ENCODE measurements at regions not wholly inside any gene's neighbourhood (a gene's known extent, or its start where the extent isn't known, plus 50 kb on each side); places are given as distances from the start of the nearest gene placed in this dataset.

DNA sequence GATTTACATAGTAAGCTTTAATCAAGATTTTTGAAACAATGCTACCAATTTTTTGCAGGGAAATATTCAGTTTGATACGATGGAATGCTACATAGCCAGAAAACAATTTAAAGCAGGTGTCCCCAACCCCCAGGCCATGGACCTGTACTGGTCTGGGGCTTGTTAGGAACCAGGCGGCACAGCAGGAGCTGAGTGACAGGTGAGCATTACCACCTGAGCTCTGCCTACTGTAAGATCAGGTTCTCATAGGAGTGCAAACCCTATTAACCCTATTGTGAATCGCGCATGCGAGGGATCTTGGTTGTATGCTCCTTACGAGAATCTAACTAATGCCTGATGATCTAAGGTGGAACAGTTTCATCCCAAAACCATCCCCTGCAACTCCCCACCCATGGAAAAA is 322.6 kb upstream of the NECTIN3 start:
- no peak overlapping the region for H3K27ac Mint-ChIP-seq

DNA sequence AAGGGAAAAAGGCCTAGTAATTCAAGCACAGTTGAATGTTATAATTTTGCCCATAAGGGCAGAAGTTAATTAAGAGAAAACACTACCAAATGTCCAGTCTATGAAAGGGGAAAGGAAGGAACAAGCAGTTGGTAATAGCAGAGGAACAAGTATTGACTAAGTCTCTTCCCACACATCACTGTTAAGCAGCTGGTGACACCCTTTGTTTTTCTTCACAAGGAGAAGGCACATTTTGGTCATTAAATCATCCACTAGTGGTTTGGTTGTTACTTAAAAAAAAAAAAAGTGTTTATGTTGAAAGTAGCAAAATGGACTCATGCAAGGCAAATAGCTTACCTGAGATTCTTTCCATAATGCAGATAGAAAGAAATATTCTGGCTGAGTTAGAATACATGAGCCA is 321.4 kb upstream of the NECTIN3 start:
- Mint-ChIP-seq H3K9me3 (no peaks in the 10 kb centered on the region), H3K4me3 (no peak overlapping the region), H3K27me3 (peaks cover 4% of the 10 kb centered on the region), H3K36me3 (ENCODE audit: low read depth) (no peaks in the 10 kb centered on the region), H3K27ac (no peak overlapping the region), H3K4me1 (no peaks in the 10 kb centered on the region)
- no peak for DNase-seq
- CTCF ChIA-PET: no interaction called here
- POLR2A ChIA-PET: no interaction called here

More for the DNA sequence above, 322.6 kb upstream of the NECTIN3 start:
- CTCF ChIA-PET: no interaction called here
- no peak overlapping the region for H3K4me3 Mint-ChIP-seq
- no peaks in the 10 kb centered on the region for H3K9me3 Mint-ChIP-seq
- DNase-seq: no peak
- H3K4me1 Mint-ChIP-seq: no peaks in the 10 kb centered on the region
- POLR2A ChIA-PET: no interaction called here
- H3K27me3 Mint-ChIP-seq: peaks cover 4% of the 10 kb centered on the region
- H3K36me3 Mint-ChIP-seq (ENCODE audit: low read depth): no peaks in the 10 kb centered on the region

DNA sequence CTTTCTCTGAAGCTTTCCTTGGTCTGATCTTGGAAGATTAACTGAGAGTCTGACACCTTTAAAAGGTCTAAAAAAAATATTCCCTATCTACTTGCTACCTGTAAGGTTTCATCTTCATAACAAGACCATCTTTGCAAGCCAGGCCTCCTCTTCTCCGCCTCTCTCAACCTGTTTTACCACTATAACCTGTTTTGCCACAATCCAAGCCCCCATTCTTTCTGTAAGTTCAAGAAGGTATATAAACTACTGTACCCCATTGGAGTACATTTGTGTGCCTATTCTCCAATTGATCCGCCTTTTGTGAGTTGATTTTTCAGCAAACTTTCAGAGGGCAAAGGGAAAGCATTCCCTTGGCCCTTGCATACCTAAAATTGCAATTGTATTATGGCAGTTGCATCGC is 319.3 kb upstream of the NECTIN3 start:
- CTCF ChIA-PET: no interaction called here
- Mint-ChIP-seq H3K27ac (no peak overlapping the region), H3K36me3 (ENCODE audit: low read depth) (no peaks in the 10 kb centered on the region), H3K9me3 (no peaks in the 10 kb centered on the region), H3K27me3 (peaks cover 4% of the 10 kb centered on the region), H3K4me1 (no peaks in the 10 kb centered on the region), H3K4me3 (no peak overlapping the region)
- POLR2A ChIA-PET: no interaction called here
- DNase-seq: no peak

DNA sequence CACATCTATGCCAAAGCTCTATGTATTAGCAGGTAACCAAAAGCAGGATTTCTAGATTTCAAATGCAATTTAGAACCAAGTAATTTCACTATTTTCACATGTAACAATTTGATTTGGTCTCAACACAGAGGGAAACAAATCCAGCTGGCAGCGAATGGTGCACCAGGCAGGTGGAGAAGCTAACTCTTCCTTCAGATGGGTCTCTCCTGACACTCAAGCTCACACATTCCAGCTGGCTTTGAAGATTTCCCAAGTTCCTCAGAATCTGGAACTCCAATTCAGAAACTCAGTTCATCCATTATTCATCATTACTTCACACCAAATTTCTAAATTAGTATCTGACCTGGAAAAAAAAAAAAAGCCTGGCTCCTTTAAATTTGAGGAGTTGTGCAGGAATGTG is 318.1 kb upstream of the NECTIN3 start:
- H3K36me3 Mint-ChIP-seq (ENCODE audit: low read depth): no peaks in the 10 kb centered on the region
- no peaks in the 10 kb centered on the region for H3K9me3 Mint-ChIP-seq
- peaks cover 4% of the 10 kb centered on the region for H3K27me3 Mint-ChIP-seq
- H3K4me3 Mint-ChIP-seq: no peak overlapping the region
- no peak overlapping the region for H3K27ac Mint-ChIP-seq
- no peak for DNase-seq
- ChIA-PET POLR2A (no interaction called here), CTCF (no interaction called here)
- no peaks in the 10 kb centered on the region for H3K4me1 Mint-ChIP-seq

DNA sequence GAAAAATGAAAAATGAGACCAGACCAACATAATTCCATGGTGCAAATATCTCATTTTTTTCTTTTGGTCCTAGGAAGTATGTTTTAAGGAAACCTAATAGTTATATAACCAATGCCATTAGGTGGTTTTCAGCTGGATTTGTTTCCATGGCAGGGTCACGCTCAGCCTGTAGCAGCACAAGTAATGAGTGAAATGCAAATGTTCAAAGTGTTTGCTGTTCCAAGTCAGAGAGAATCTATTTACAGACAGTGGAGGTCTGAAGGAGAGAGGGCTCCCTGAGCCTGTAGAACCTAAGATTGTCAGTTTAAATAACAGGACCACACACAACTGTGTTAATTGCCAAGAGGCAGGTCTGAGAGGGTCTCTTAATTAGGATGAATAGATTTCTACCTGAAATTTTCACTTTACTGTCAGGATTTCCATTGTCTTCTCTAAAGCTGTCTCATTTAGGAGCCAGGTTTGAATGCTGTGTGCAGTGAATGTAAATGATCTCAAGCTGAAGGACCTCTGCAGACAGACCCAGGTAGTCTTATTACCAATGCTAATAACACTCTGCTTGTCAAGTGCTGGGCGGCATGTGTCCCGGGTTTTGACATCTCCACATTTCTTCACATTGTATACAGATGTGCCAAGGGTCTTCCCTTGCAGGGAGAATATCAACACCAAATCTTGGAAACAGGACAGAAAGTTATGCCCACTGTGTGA is 317.3 kb upstream of the NECTIN3 start:
- no peaks in the 10 kb centered on the region for H3K36me3 Mint-ChIP-seq (ENCODE audit: low read depth)
- no peaks in the 10 kb centered on the region for H3K4me1 Mint-ChIP-seq
- peaks cover 4% of the 10 kb centered on the region for H3K27me3 Mint-ChIP-seq
- DNase-seq: no peak
- no peak overlapping the region for H3K4me3 Mint-ChIP-seq
- H3K27ac Mint-ChIP-seq: no peak overlapping the region
- CTCF ChIA-PET: no interaction called here
- POLR2A ChIA-PET: no interaction called here
- H3K9me3 Mint-ChIP-seq: no peaks in the 10 kb centered on the region

DNA sequence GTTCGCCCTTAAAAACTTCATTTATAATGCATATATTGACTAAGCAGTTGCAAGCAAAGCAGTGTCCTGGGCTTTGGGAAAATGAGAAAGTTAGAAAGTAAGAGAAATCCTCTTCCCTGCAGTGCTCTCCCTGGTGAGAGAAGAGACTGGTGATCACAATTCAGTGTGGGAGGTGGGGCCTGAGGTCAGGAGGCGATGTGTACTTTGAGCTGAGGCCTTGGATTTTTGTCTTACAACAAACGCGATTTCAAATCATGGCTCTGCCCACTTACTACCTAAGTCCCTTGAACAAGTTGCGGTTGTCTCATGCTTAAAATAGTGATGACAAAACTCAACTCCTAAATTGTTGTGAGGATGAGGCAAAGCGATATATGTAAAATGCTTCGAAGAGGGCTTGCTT is 316.3 kb upstream of the NECTIN3 start:
- Mint-ChIP-seq H3K9me3 (no peaks in the 10 kb centered on the region), H3K36me3 (ENCODE audit: low read depth) (no peaks in the 10 kb centered on the region), H3K27ac (no peak overlapping the region), H3K4me3 (no peak overlapping the region), H3K27me3 (peaks cover 4% of the 10 kb centered on the region), H3K4me1 (no peaks in the 10 kb centered on the region)
- ChIA-PET POLR2A (no interaction called here), CTCF (no interaction called here)
- no peak for DNase-seq

DNA sequence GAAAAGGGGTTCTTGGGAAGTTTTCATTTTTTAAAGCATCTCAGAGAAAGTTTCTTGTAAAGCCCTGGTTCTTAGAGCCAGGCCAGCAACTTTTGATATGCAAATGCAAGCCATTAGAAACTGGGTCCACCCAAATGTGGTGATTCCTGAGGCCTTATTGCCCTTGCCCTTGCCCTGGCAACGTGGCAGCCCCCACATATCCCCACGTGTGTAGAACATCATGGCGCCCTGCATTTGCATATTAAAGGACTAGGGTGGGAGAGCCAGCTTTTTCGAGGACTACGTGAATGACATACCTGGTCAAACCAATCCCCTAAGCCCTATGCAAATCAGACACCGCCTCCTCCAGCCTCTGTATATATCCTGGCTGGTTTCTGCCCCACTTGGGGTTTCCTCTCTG is 314.9 kb upstream of the NECTIN3 start:
- POLR2A ChIA-PET: no interaction called here
- peaks cover 4% of the 10 kb centered on the region for H3K27me3 Mint-ChIP-seq

DNA sequence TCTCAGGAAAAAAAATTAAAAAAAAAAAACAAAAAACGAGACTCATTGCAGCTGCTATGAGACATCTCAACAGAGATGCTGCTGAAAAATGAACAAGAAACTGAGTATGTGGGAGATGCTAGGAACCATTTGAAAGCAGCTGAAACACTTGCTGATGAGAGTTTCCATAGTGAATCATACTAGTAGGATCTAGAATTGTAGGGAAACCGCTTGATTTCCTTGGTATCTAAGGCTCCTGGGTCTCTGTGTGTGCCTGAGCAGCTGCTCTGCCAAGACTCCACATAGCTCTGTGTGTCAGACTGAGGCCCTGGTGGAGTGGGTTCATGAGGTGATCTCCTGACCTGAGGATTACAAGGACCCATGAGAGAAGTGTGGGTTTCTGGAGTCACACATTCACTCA is 313.4 kb upstream of the NECTIN3 start:
- DNase-seq: no peak
- ChIA-PET POLR2A (no interaction called here), CTCF (no interaction called here)
- Mint-ChIP-seq H3K4me1 (no peaks in the 10 kb centered on the region), H3K36me3 (ENCODE audit: low read depth) (no peaks in the 10 kb centered on the region), H3K4me3 (no peak overlapping the region), H3K27ac (no peak overlapping the region), H3K27me3 (no peaks in the 10 kb centered on the region), H3K9me3 (no peaks in the 10 kb centered on the region)

More for the DNA sequence above, 314.9 kb upstream of the NECTIN3 start:
- Mint-ChIP-seq H3K4me1 (no peaks in the 10 kb centered on the region), H3K36me3 (ENCODE audit: low read depth) (no peaks in the 10 kb centered on the region), H3K4me3 (no peak overlapping the region), H3K27ac (no peak overlapping the region), H3K9me3 (no peaks in the 10 kb centered on the region)
- no peak for DNase-seq
- CTCF ChIA-PET: no interaction called here

DNA sequence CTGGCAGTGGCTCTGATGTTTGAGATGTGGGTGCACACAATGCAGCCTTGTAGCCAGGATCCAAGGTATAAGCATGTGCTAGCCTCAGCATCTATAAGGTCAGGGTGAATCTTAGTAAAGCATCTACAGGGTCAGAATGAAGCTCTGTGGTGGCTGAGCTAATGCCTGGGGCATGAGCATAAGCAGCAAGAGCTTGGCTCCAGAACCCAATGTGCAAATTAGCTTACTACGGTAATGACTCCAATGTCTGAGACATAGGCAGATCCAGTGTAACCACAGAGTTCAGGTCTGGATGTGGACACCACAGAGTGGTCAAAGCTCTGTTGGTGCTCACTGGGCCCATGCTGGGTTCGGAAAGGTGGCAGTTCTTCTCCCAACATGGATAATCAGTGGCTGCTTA is 304.5 kb upstream of the NECTIN3 start:
- no peak overlapping the region for H3K4me3 Mint-ChIP-seq
- H3K27ac Mint-ChIP-seq: no peak overlapping the region
- no peaks in the 10 kb centered on the region for H3K27me3 Mint-ChIP-seq
- H3K36me3 Mint-ChIP-seq (ENCODE audit: low read depth): no peaks in the 10 kb centered on the region
- CTCF ChIA-PET: no interaction called here
- peaks cover 8% of the 10 kb centered on the region for H3K4me1 Mint-ChIP-seq
- H3K9me3 Mint-ChIP-seq: no peaks in the 10 kb centered on the region
- POLR2A ChIA-PET: no interaction called here
- no peak for DNase-seq

DNA sequence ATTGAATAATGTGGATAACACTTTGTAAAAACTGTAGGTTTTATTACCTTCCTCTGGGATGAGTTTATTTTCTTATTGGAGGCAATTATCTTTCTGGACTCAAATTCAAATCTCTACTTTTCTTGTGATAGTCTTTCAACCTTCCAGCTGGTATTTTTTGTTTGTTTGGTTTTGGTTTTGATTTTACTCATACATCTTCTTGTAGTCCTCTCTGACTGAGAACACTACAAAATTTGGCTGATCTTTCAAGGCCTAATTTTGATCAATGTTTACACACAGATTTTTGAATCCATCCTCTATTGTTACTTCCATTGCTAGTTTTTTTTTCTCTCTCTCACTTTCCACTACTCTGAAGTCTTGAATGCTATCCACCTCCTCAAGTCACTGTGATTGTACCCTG is 303.8 kb upstream of the NECTIN3 start:
- ChIA-PET CTCF (no interaction called here), POLR2A (no interaction called here)
- no peak overlapping the region for H3K4me3 Mint-ChIP-seq
- peaks cover 8% of the 10 kb centered on the region for H3K4me1 Mint-ChIP-seq
- H3K27me3 Mint-ChIP-seq: no peaks in the 10 kb centered on the region
- H3K36me3 Mint-ChIP-seq (ENCODE audit: low read depth): no peaks in the 10 kb centered on the region
- H3K27ac Mint-ChIP-seq: no peak overlapping the region
- H3K9me3 Mint-ChIP-seq: no peaks in the 10 kb centered on the region
- DNase-seq: no peak

DNA sequence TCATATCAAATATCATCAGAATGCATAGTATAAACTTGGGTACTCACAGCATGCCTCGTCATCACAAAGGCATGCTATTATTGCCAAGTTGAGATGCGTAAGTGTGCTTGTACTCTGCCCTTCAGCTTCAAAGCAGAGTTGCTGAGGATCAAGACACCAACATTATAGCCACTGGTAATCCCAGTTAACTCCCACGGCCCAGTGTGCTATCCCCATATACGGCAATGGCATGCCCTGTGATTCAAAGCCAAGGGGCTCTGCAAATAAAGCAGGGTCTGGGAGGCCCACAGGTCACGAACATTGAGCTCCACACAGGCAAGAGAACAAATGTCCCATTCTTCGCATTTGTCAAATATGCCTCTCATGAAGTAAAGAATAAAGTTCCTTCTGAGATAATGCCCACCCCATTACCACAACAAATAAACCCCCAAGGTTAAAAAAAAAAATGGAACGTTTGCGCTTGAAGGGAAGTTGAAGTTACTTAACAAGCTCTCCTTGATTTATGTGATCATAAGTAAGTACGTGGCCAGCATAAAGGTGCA is 298.1 kb upstream of the NECTIN3 start:
- Mint-ChIP-seq H3K27ac (no peak overlapping the region), H3K4me3 (no peak overlapping the region), H3K9me3 (no peaks in the 10 kb centered on the region), H3K27me3 (no peaks in the 10 kb centered on the region), H3K36me3 (ENCODE audit: low read depth) (no peaks in the 10 kb centered on the region), H3K4me1 (no peaks in the 10 kb centered on the region)
- ChIA-PET POLR2A (no interaction called here), CTCF (no interaction called here)
- DNase-seq: no peak

DNA sequence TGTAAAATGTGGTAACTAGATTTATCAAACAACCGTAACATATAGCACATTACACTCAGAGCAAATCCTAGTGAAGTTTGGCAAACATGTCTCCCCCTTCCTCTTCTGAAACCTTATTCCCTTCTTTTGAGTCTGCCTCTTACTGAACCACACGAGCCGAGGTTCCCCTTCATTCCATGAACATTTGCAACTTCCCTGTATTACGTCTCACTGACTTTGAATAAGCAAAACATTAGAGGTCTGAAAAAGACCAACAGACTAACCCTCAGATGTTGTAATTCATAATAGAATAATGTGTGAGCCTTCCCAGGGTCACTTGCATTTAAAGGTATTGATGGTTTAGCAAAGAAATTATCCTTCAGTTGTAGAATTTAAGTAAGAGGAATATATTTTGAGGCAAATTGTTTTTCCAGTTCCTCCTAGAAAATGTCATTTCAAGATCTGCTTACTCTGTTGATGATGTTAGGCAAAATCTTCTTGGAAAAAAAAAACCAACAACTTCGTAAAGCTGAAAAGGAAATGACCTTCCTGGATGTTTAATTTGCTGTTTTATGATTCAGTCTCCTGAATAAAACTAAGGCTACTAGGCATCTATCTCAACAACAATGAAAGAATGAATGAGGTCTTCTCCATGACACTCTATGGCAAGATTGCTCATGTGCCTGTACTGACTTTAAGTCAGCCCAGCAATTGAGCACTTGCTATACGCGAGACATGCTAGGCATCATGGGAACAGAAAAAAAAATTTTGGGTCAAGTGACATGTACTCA is 296.9 kb upstream of the NECTIN3 start:
- Mint-ChIP-seq H3K27ac (no peak overlapping the region), H3K4me1 (no peaks in the 10 kb centered on the region), H3K9me3 (no peaks in the 10 kb centered on the region), H3K27me3 (no peaks in the 10 kb centered on the region), H3K4me3 (no peak overlapping the region), H3K36me3 (ENCODE audit: low read depth) (no peaks in the 10 kb centered on the region)
- POLR2A ChIA-PET: no interaction called here
- DNase-seq: no peak
- CTCF ChIA-PET: no interaction called here

DNA sequence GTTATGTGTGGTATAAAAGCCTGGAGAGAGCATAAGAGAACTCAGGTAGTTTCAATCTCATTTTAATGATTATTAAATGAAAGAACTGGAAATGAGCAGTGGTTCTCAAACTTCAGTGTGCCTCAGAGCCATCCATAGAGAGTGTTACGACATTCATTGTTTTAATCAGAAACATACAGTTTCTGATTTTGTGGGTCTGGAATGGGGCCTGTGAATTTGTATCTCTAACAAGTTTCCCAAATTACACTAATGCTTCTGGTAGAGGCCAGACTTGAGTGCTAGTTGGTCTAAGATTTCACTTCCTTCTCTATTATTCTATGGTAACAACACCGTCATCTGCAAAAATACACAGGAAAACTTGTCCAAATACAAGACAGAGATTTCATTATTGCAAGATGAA is 292.0 kb upstream of the NECTIN3 start:
- H3K27ac Mint-ChIP-seq: no peak overlapping the region
- DNase-seq: no peak
- H3K27me3 Mint-ChIP-seq: no peaks in the 10 kb centered on the region
- no peak overlapping the region for H3K4me3 Mint-ChIP-seq
- H3K4me1 Mint-ChIP-seq: no peaks in the 10 kb centered on the region
- no peaks in the 10 kb centered on the region for H3K36me3 Mint-ChIP-seq (ENCODE audit: low read depth)
- POLR2A ChIA-PET: no interaction called here
- CTCF ChIA-PET: no interaction called here
- H3K9me3 Mint-ChIP-seq: peaks cover 1% of the 10 kb centered on the region

DNA sequence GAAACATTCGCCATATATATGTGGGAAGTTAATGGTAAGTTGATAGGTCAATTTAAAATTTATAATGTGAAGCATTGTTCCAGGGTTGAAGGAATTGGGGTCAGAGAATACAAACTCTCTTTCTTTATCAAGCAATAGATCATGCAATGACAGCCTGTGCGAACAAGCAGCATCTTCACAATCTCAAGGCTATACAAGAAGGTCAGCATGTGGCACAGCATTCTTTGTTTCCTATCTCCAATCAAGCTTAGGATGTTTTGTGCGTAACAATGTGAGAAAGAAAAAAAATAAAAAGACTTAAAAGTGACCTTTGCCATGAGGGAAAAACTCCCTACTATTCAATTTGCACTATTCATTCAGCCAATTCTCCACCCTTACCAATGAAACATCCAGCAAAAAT is 288.1 kb upstream of the NECTIN3 start:
- Mint-ChIP-seq H3K9me3 (peaks cover 2% of the 10 kb centered on the region), H3K36me3 (ENCODE audit: low read depth) (peaks cover 3% of the 10 kb centered on the region), H3K27me3 (peaks cover under 1% of the 10 kb centered on the region), H3K4me1 (no peaks in the 10 kb centered on the region), H3K4me3 (no peak overlapping the region), H3K27ac (no peak overlapping the region)
- ChIA-PET CTCF (no interaction called here), POLR2A (no interaction called here)
- no peak for DNase-seq

All from activated CD4-positive, alpha-beta memory T cell treated with anti-CD3 and anti-CD28 coated beads, Interleukin-2, amount 10 ng/mL, durations not matched to agents 7 days and 5 days (primary cell).